ENCODE measurements at regions not wholly inside any gene's neighbourhood (a gene's known extent, or its start where the extent isn't known, plus 50 kb on each side); places are given as distances from the start of the nearest gene placed in this dataset.

GRCh38 chr16:62573466-62573865 is 537.2 kb upstream of the CDH8 start:
- TF ChIP-seq, protein P1, sequence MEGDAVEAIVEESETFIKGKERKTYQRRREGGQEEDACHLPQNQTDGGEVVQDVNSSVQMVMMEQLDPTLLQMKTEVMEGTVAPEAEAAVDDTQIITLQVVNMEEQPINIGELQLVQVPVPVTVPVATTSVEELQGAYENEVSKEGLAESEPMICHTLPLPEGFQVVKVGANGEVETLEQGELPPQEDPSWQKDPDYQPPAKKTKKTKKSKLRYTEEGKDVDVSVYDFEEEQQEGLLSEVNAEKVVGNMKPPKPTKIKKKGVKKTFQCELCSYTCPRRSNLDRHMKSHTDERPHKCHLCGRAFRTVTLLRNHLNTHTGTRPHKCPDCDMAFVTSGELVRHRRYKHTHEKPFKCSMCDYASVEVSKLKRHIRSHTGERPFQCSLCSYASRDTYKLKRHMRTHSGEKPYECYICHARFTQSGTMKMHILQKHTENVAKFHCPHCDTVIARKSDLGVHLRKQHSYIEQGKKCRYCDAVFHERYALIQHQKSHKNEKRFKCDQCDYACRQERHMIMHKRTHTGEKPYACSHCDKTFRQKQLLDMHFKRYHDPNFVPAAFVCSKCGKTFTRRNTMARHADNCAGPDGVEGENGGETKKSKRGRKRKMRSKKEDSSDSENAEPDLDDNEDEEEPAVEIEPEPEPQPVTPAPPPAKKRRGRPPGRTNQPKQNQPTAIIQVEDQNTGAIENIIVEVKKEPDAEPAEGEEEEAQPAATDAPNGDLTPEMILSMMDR (IDR thresholded peaks at IDR 0.05), result no peak
- TF ChIP-seq POLR2A (IDR thresholded peaks at IDR 0.05) (no peak), POLR2AphosphoS5 (IDR thresholded peaks at IDR 0.05) (no peak)

All from prostate gland (tissue), 2 donors.